ENCODE measurements at regions not wholly inside any gene's neighbourhood (a gene's known extent, or its start where the extent isn't known, plus 50 kb on each side); places are given as distances from the start of the nearest gene placed in this dataset.

DNA sequence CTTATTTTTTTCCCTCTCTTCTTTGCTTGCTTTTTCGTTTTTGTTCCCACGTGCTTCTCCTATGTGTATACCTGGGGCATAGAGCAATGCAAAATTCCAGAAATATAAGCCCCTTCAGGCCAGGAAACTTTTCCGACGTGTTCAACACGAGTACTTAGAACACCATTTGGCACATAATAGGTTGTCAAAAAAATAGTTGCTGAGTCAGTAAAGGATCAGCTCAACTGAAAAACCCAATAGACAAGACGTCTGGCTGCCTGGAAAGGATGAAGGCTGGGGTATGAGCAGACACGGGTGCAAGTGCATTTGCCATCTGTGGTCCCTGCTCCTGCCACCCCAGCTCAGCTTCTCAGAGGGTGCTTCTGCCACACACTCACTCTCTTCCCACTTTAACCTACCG, 823.0 kb upstream of the SOX11 start:
- Mint-ChIP-seq H3K27me3 (no peaks in the 10 kb centered on the region), H3K4me3 (no peak overlapping the region), H3K36me3 (ENCODE audit: low read depth) (no peaks in the 10 kb centered on the region), H3K27ac (no peak overlapping the region), H3K9me3 (no peaks in the 10 kb centered on the region), H3K4me1 (no peaks in the 10 kb centered on the region)
- CTCF ChIA-PET = no interaction called here
- no peak for DNase-seq
- POLR2A ChIA-PET = no interaction called here

DNA sequence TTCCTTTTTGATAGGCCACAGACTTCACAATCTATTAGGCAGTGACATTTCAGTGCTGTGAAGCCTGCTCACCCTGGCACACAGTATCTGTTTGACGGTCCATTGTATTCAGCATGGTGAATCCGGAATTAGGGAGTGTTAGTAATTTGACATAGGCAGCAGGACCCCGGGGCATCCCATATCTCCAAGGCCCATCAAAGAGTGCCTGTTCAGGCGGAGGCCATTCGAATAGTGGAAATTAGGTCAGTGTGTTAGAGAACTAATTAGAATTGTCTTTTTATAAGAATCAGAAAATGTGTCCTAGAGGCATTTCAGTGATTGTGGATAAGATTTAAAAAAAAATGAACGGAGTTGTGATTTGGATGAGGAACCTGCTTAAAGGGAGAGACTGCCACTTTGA, 818.8 kb upstream of the SOX11 start:
- H3K9me3 Mint-ChIP-seq = no peaks in the 10 kb centered on the region
- POLR2A ChIA-PET = no interaction called here
- H3K27ac Mint-ChIP-seq = no peak overlapping the region
- no peaks in the 10 kb centered on the region for H3K36me3 Mint-ChIP-seq (ENCODE audit: low read depth)
- H3K4me1 Mint-ChIP-seq = no peaks in the 10 kb centered on the region
- CTCF ChIA-PET = no interaction called here
- H3K27me3 Mint-ChIP-seq = no peaks in the 10 kb centered on the region
- no peak overlapping the region for H3K4me3 Mint-ChIP-seq
- DNase-seq = no peak

DNA sequence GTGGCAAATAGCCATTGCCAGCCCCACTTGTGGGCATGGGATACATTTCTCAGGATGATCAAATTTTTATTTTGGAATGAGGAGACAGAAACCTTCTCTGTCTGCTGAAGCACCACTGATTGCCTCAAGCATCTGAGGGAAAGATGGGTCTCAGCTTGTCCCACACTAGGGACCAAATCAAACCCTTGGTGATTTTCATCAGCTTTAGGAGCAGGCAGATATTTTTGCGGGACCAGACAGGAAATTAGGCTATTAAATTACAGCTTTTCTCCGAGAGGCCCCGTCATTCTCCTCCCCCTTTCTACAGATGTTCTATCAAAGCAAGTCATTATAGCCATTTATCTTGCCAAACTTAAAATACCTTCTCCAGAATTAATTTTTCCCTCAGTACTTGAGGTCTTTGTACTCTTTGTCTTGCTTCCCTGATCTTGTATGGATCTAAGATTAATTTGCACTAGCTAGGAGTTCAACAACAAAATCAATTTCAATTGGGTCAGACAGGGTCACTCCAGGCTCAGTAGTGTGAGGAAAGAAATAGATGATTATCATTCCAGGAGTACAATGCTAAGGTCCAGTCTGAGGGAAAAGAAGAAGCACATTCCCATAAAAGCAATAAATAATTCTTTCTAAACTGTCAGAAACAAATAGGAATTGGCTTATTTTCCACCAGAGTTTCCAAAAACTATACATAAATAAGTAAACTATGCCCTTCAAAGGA, 818.1 kb upstream of the SOX11 start:
- ChIA-PET CTCF (no interaction called here), POLR2A (no interaction called here)
- Mint-ChIP-seq H3K4me3 (no peak overlapping the region), H3K36me3 (ENCODE audit: low read depth) (no peaks in the 10 kb centered on the region), H3K9me3 (no peaks in the 10 kb centered on the region), H3K27me3 (no peaks in the 10 kb centered on the region), H3K4me1 (no peaks in the 10 kb centered on the region), H3K27ac (no peak overlapping the region)
- no peak for DNase-seq

DNA sequence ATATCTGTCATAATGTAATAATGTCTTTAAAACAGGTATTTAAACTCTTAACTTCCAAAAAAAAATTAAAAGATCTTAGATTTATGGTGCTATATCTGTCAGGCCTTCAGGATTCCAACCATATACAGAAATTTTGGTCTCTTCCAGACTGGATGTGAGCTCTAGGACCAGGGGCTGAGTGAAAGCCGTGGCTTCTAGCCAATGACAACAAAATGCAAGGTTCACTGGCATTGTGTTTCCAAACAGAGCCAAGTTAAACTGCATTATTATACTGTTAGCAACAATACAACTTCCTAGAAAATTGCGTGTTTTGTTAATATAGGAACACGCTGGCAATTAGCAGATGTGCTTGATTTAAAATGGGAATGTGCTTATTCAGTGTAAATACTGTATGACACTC, 809.8 kb upstream of the SOX11 start:
- Mint-ChIP-seq H3K4me3 (no peak overlapping the region), H3K36me3 (ENCODE audit: low read depth) (no peaks in the 10 kb centered on the region), H3K27me3 (no peaks in the 10 kb centered on the region), H3K27ac (no peak overlapping the region), H3K4me1 (no peaks in the 10 kb centered on the region), H3K9me3 (peaks cover 17% of the 10 kb centered on the region)
- DNase-seq = no peak
- ChIA-PET POLR2A (no interaction called here), CTCF (no interaction called here)

DNA sequence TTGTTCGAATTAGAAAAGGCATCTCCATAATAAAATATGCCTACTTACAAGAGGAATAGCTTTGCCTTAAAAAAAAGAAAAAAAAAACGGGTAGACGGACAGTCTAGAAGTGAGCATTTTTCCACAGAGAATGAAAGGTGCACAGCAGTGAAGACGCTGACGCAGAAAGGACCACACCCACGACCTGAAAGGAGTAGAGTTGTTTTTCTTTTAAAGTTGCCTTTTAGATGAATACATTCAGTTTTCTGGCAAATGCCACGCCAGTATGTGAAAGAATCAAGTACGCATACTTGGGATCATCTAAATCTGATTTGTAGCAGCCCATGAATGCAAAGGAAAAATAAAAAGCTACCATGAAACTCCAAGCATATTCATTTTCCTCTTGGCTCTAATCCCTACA, 809.2 kb upstream of the SOX11 start:
- Mint-ChIP-seq H3K27me3 (no peaks in the 10 kb centered on the region), H3K27ac (no peak overlapping the region)

DNA sequence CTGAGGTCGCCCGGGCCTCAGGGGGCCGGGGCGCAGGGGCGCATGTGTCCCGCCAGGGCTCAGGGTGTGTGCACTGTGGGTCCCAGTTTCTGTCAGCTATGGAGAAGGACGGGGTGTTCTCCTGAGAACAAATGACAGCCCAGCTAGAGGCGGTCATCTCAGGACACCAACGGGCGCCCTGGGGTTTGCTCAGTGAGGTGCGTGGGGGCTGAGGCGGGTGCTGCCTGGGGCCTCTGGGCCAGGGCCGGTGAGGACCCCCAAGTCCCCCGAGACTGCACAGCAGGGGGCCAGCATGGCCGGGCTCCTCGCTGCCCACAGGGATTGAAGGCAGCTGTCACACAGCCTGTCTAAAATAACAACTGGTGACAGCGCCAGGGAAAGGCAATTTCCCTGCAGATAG, 808.8 kb upstream of the SOX11 start:
- peaks cover 17% of the 10 kb centered on the region for H3K9me3 Mint-ChIP-seq

More for the DNA sequence above, 809.2 kb upstream of the SOX11 start:
- ChIA-PET POLR2A (no interaction called here), CTCF (interaction anchor here (0.7 kb wide), 1 partner anchor 445 kb away, joined by 3 read pairs; no protein-coding TSS in a partner anchor)
- H3K36me3 Mint-ChIP-seq (ENCODE audit: low read depth) = no peaks in the 10 kb centered on the region
- DNase-seq = no peak
- no peak overlapping the region for H3K4me3 Mint-ChIP-seq
- peaks cover 17% of the 10 kb centered on the region for H3K9me3 Mint-ChIP-seq
- H3K4me1 Mint-ChIP-seq = no peaks in the 10 kb centered on the region

DNA sequence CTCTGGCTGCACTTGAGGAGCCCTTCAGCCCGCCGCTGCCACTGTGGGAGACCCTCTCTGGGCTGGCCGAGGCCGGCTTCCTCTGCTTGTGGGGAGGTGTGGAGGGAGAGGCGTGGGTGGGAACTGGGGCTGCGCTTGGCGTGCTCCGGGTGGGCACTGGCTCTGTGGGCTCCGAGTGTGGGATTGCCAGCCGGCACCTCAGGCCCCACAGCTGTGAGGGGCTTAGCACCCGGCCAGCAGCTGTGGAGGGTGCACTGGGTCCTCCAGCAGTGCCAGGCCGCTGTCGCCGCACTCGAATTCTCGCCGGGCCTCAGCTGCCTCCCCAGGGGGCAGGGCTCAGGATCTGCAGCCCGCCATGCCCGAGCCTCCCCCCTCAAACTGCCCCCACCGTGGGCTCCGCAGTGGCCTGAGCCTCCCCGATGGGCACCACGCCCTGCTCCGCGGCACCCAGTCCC, 808.0 kb upstream of the SOX11 start:
- Mint-ChIP-seq H3K36me3 (ENCODE audit: low read depth) (no peaks in the 10 kb centered on the region), H3K27ac (no peak overlapping the region), H3K9me3 (peaks cover 17% of the 10 kb centered on the region), H3K4me1 (no peaks in the 10 kb centered on the region), H3K27me3 (no peaks in the 10 kb centered on the region), H3K4me3 (no peak overlapping the region)
- ChIA-PET POLR2A (no interaction called here), CTCF (no interaction called here)
- DNase-seq = no peak

More for the DNA sequence above, 808.8 kb upstream of the SOX11 start:
- Mint-ChIP-seq H3K27ac (no peak overlapping the region), H3K27me3 (no peaks in the 10 kb centered on the region), H3K36me3 (ENCODE audit: low read depth) (no peaks in the 10 kb centered on the region), H3K4me1 (no peaks in the 10 kb centered on the region), H3K4me3 (no peak overlapping the region)
- CTCF ChIA-PET = interaction anchor here (0.7 kb wide), 1 partner anchor 445 kb away, joined by 3 read pairs; no protein-coding TSS in a partner anchor
- DNase-seq = no peak
- POLR2A ChIA-PET = no interaction called here

DNA sequence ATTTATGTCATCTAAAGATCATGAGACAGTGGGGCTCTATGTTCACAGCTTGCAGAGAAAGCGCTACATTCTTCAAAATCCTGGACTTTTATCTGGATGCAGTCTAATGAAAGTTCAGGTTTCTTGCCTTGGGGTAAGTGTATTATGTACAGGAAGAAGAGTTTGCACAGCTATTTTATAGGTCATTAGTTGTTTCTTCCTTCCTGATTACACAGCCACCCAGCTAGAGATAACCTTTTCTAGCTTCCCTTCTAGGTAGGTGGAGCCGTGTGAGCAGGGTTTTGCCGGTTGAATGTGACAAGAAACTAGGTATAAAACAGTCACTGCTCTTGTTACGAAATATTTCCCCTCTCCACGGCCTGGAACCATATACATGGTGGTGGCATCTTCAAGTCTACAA, 800.8 kb upstream of the SOX11 start:
- H3K4me1 Mint-ChIP-seq = no peaks in the 10 kb centered on the region
- no peak overlapping the region for H3K4me3 Mint-ChIP-seq
- CTCF ChIA-PET = no interaction called here
- H3K9me3 Mint-ChIP-seq = peaks cover 10% of the 10 kb centered on the region
- POLR2A ChIA-PET = no interaction called here
- no peaks in the 10 kb centered on the region for H3K36me3 Mint-ChIP-seq (ENCODE audit: low read depth)
- H3K27ac Mint-ChIP-seq = no peak overlapping the region
- no peaks in the 10 kb centered on the region for H3K27me3 Mint-ChIP-seq
- no peak for DNase-seq

DNA sequence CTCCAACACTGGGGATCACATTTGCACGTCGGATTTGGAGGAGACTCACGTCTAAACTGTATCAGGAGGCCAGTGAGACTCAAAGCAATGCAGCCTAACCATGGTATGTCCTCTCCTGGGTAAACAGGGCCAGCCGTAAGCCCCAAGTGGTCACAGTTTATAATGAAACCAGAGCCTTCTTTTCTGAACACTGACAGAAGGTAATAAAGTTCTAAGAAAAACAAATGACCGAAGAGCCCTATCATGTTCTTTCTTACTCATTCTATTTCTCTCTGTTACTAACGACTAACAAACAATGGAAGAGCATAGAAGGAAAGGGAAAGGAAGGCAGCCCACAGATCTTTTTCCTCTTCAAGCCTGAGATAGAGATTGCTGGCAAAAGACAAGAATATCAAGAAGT, 796.8 kb upstream of the SOX11 start:
- POLR2A ChIA-PET = no interaction called here
- Mint-ChIP-seq H3K27me3 (no peaks in the 10 kb centered on the region), H3K9me3 (peaks cover 12% of the 10 kb centered on the region), H3K36me3 (ENCODE audit: low read depth) (no peaks in the 10 kb centered on the region), H3K4me1 (no peaks in the 10 kb centered on the region), H3K4me3 (no peak overlapping the region), H3K27ac (no peak overlapping the region)
- CTCF ChIA-PET = no interaction called here
- no peak for DNase-seq

DNA sequence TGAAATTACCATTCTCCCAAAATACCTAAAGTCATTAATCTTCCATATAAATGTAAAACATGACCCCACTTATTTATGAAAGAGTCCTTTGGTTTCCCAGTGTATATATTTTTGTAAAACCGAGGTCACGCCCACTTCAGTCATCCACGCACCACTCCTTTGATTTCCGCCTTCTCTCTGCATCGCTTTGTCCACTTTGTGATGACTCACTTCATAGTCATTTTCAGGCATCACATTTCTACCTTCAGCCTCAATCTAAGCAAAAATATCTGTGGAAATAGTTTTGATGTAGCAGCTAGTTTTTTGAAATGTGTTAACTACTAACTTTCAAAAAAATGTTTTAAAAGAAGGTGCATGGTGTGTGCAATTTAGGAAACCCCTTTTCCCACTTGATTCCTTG, 793.5 kb upstream of the SOX11 start:
- POLR2A ChIA-PET = no interaction called here
- Mint-ChIP-seq H3K27me3 (no peaks in the 10 kb centered on the region), H3K4me3 (no peak overlapping the region), H3K27ac (no peak overlapping the region), H3K4me1 (no peaks in the 10 kb centered on the region), H3K9me3 (peaks cover 10% of the 10 kb centered on the region), H3K36me3 (ENCODE audit: low read depth) (no peaks in the 10 kb centered on the region)
- DNase-seq = no peak
- CTCF ChIA-PET = no interaction called here

DNA sequence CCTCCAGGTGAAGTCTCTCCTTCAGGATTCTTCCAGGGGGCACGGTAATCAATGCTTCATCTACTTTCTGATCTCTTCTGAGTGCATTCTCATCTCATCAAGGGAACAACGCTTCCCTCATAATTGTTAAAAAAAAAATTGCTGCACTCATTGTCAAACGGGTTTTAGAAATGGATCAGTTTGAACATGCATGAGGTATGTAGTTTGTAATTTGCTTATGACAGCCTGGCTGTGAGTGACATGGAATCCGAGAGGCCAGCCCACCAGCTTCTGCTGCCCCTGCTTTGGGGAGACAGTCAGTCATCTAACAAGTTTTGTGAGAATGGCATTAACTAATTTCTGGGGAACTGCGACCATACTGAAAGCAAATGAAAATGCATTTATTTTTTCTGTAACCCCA, 791.9 kb upstream of the SOX11 start:
- Mint-ChIP-seq H3K4me1 (no peaks in the 10 kb centered on the region), H3K36me3 (ENCODE audit: low read depth) (no peaks in the 10 kb centered on the region), H3K27ac (no peak overlapping the region), H3K9me3 (peaks cover 8% of the 10 kb centered on the region), H3K4me3 (no peak overlapping the region), H3K27me3 (no peaks in the 10 kb centered on the region)
- ChIA-PET POLR2A (no interaction called here), CTCF (no interaction called here)
- no peak for DNase-seq

DNA sequence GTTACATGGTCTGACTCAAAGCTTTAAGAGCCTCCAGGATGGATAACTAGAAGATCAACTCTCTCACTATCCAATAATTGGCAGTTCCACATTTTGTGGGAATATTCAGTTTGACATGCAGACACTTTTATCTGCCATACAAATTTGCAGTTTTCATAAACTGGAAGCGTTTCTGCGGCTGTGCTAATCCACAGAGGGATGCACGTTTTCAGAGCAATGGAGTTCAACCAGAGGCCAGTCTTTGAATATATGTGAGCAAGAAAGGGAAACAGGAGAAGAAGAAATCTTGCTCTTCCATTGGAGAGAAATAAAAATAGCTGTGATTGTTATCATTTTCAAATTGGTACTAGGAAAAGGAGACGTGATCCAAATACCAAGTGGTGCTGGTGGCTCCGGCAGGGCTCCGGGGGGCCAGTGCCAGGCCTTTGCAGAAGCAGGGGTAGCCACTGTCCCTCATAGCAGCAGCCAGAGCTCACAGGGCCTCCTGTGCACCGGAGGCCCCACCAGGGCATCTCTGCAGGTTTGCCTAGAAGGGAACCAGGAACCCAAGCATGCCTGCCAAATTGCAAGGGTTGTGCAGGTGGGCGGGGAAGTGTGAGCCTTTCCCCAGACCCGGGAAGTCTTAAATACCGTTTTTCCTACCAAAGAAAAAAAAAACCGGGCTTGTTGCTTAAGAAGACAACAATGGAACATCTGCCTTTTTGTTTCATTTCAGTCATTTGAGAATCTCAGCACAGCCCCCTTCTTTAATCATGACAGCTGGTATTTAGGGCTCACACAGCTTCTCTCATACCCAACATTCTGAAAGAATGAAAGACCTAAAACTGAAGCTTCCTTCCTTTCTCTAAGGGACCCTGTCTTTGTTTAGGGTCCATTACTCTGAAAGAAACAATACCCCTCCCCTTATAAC, 791.1 kb upstream of the SOX11 start:
- H3K27me3 Mint-ChIP-seq = no peaks in the 10 kb centered on the region
- POLR2A ChIA-PET = no interaction called here
- DNase-seq = no peak
- no peak overlapping the region for H3K4me3 Mint-ChIP-seq
- H3K27ac Mint-ChIP-seq = no peak overlapping the region
- no peaks in the 10 kb centered on the region for H3K4me1 Mint-ChIP-seq
- no peaks in the 10 kb centered on the region for H3K36me3 Mint-ChIP-seq (ENCODE audit: low read depth)
- CTCF ChIA-PET = no interaction called here
- H3K9me3 Mint-ChIP-seq = peaks cover 8% of the 10 kb centered on the region

DNA sequence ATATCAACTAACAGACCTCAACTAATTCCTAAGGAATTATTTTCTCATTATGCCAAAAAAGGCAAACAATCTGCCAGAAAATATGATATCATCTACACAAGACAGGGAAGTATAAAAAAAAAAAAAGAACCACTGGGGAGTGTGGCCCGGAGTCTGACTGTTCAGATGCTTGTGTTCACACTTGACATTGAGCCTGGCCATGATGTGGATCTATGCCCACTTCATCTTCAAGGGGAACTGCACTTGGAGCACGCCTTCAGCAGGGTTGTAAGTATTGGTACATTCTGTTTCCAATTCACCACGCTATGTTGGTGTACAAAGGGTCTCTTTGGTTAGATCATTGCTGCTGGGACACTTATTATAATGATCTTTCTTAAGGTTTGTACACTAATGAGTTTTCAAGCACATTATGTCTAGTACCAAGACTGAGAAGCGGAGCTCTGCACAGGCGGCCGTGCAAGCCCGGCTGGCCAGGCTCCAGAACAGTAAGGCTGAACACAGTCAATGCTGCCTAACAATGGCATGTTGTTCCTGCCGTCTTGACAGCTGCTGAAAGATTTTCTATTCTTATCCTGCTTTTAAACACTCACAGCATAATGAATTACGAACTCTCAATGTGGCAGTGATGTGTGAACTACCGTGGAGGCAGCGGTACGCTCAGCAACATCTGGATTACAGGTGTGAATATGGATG, 788.4 kb upstream of the SOX11 start:
- Mint-ChIP-seq H3K9me3 (peaks cover 9% of the 10 kb centered on the region), H3K4me1 (no peaks in the 10 kb centered on the region), H3K27ac (no peak overlapping the region), H3K4me3 (no peak overlapping the region), H3K36me3 (ENCODE audit: low read depth) (no peaks in the 10 kb centered on the region), H3K27me3 (no peaks in the 10 kb centered on the region)
- POLR2A ChIA-PET = no interaction called here
- DNase-seq = no peak
- CTCF ChIA-PET = no interaction called here
